Upper lobe of left lung (tissue), 6 donors: ENCODE measurements at regions not wholly inside any gene's neighbourhood (a gene's known extent, or its start where the extent isn't known, plus 50 kb on each side); places are given as distances from the start of the nearest gene placed in this dataset.

Source experiments
- ATAC-seq, 2 donors: fragments of 200-7000 bp; cut with Tn5 transposase; one replicate each; pipeline ENCODE4 v1.9.1; 2022; ENCODE audit warnings: mild to moderate bottlenecking in 2 of 2, moderate library complexity in 2 of 2; ENCODE audit not compliant: low FRiP score in 2 of 2
- DNase-seq, 2 donors: peaks; one replicate each; pipeline ENCODE4 v3.0.0-alpha.2; 2019 to 2020
- H3K27ac ChIP-seq, 4 donors: fragments of 200-600 bp; sonication (generic); one replicate each; pipeline ENCODE4 v1.5.1; 2016 to 2019
- H3K27me3 ChIP-seq, 4 donors: fragments of 200-600 bp; sonication (generic); one replicate each; pipeline ENCODE4 v1.5.1; 2017 to 2019
- H3K36me3 ChIP-seq, 4 donors: fragments of 200-600 bp; sonication (generic); one replicate each; pipeline ENCODE4 v1.5.1; 2016 to 2019
- H3K4me1 ChIP-seq, 4 donors: fragments of 200-600 bp; sonication (generic); one replicate each; pipeline ENCODE4 v1.5.1; 2018 to 2019
- H3K4me3 ChIP-seq, 4 donors: fragments of 200-600 bp; sonication (generic); one replicate each; pipeline ENCODE4 v1.5.1; 2017 to 2019; ENCODE audit warnings: mild to moderate bottlenecking in 2 of 4, moderate library complexity in 1 of 4
- H3K9me3 ChIP-seq, 4 donors: fragments of 200-600 bp; sonication (generic); one replicate each; pipeline ENCODE4 v1.5.1; 2018 to 2019
- EP300 ChIP-seq, 4 donors: sonication (generic); formaldehyde crosslinking; IDR thresholded peaks; one replicate each; pipeline ENCODE4 v1.5.1; 2017; ENCODE audit warnings: antibody characterized with exemption in 4 of 4, control low read depth in 2 of 4
- POLR2A ChIP-seq, 4 donors: fragments of 450-650 bp; IDR thresholded peaks; one replicate each; pipeline ENCODE4 v1.5.1; 2016 to 2017; ENCODE audit warnings: antibody characterized with exemption in 4 of 4, mild to moderate bottlenecking in 2 of 4
- POLR2AphosphoS5 ChIP-seq, 2 donors: sonication (generic); formaldehyde crosslinking; IDR thresholded peaks; one replicate each; pipeline ENCODE4 v1.5.1; 2017; ENCODE audit warnings: antibody characterized with exemption in 2 of 2
- WGBS, 2 donors: methylation state at CpG; one replicate each; pipeline ENCODE4 v1.1.5; 2017 to 2018; 5-methylcytosine and 5-hydroxymethylcytosine counted together
- TF ChIP-seq, protein P1 (sequence below), 6 experiments: fragments of 450-650 bp in 4 of 6; fragments of 200-600 bp in 2 of 6; sonication (generic) in 2 of 6; IDR thresholded peaks; one replicate each; pipeline ENCODE4 v1.5.1; 2016 to 2019; ENCODE audit warnings: antibody characterized with exemption in 6 of 6
- donor health status: DM: no; HTN: no; CAD: no; lungs with moderate emphysema.
- donor health status: DM: no; HTN: yes; CAD: no; lungs with severe emphysema.

- WGBS, 2 donors = 77 to 85% methylated on average over 6 of the region's 6 CpGs
- Histone ChIP-seq H3K27me3 (no peaks in the 10 kb centered on the region), H3K4me3 (no peak overlapping the region), H3K36me3 (no peaks in the 10 kb centered on the region), H3K9me3 (no peaks in the 10 kb centered on the region), H3K27ac (no peak overlapping the region), H3K4me1 (no peaks in the 10 kb centered on the region)
- ATAC-seq (no peak), DNase-seq (no peak)
- TF ChIP-seq EP300 (IDR thresholded peaks at IDR 0.05) (no peak), POLR2AphosphoS5 (IDR thresholded peaks at IDR 0.05) (no peak), POLR2A (IDR thresholded peaks at IDR 0.05) (no peak)
- TF ChIP-seq, protein P1, sequence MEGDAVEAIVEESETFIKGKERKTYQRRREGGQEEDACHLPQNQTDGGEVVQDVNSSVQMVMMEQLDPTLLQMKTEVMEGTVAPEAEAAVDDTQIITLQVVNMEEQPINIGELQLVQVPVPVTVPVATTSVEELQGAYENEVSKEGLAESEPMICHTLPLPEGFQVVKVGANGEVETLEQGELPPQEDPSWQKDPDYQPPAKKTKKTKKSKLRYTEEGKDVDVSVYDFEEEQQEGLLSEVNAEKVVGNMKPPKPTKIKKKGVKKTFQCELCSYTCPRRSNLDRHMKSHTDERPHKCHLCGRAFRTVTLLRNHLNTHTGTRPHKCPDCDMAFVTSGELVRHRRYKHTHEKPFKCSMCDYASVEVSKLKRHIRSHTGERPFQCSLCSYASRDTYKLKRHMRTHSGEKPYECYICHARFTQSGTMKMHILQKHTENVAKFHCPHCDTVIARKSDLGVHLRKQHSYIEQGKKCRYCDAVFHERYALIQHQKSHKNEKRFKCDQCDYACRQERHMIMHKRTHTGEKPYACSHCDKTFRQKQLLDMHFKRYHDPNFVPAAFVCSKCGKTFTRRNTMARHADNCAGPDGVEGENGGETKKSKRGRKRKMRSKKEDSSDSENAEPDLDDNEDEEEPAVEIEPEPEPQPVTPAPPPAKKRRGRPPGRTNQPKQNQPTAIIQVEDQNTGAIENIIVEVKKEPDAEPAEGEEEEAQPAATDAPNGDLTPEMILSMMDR (IDR thresholded peaks at IDR 0.05) = no peak
These were observed 103.4 kb downstream of the IRF8 start for GRCh38 chr16:86002178-86002900.

GRCh38 chr16:86007524-86007923, 108.6 kb downstream of the IRF8 start:
- no peak for DNase-seq
- Histone ChIP-seq H3K4me3 (no peak overlapping the region), H3K9me3 (no peaks in the 10 kb centered on the region), H3K36me3 (no peaks in the 10 kb centered on the region), H3K27me3 (no peaks in the 10 kb centered on the region), H3K4me1 (no peaks in the 10 kb centered on the region), H3K27ac (no peak overlapping the region)
- TF ChIP-seq POLR2AphosphoS5 (IDR thresholded peaks at IDR 0.05) = no peak
- no peak for TF ChIP-seq EP300 (IDR thresholded peaks at IDR 0.05)
- TF ChIP-seq, protein P1 (IDR thresholded peaks at IDR 0.05) = no peak
- no peak for TF ChIP-seq POLR2A (IDR thresholded peaks at IDR 0.05)
- no peak for ATAC-seq
- WGBS, 2 donors = 80 to 81% methylated on average over 3 of the region's 3 CpGs

DNA sequence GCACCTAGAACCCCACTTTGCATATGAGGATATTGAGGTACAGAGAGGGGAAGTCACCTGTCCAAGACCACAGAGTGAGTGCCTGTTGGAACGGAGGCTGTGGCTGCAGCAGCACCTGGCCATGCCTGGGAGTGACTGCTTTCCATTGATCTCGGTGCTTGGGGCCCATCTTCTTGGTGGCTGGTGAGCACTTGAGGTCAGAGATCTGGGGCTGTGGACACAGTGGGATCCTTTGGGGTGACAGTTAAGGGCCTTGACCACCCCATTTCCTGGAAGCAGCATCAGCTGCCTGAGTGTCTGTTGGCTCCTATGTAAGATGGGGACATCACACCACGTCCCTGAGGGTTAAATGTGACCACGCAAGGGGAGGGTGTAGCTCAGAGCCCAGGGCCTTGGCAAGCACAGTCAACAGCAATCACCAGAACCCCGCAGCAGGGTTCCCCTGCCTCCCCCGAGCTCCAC, 111.7 kb downstream of the IRF8 start:
- no peak overlapping the region for H3K4me3 ChIP-seq
- H3K9me3 ChIP-seq = no peaks in the 10 kb centered on the region
- no peaks in the 10 kb centered on the region for H3K4me1 ChIP-seq
- WGBS, 2 donors = 72 to 74% methylated on average over 4 to 6 of the region's 6 CpGs
- TF ChIP-seq POLR2A (IDR thresholded peaks at IDR 0.05) (no peak), EP300 (IDR thresholded peaks at IDR 0.05) (no peak), POLR2AphosphoS5 (IDR thresholded peaks at IDR 0.05) (no peak)
- TF ChIP-seq, protein P1 (IDR thresholded peaks at IDR 0.05) = no peak
- ATAC-seq (no peak), DNase-seq (no peak)
- no peak overlapping the region for H3K27ac ChIP-seq
- H3K27me3 ChIP-seq = no peaks in the 10 kb centered on the region
- no peaks in the 10 kb centered on the region for H3K36me3 ChIP-seq

DNA sequence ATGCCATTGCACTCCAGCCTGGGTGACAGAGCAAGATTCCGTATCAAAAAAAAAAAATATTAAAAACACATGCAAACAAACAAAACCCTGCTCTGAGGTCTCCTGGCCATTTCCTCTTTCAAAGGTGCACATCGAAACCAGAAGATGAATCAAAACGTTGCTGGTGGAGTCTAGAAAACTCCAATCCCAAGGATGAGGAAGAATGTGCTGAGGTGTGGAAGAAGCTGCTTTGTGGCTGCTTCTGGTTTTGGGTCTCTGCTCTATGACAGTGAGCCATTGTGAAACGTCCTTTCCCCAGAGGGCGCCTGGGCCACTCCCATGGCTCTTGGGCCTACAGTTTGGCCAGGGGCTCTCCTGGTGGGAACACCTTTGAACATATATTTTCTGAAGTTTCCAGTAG, 112.6 kb downstream of the IRF8 start:
- H3K36me3 ChIP-seq = no peaks in the 10 kb centered on the region
- ATAC-seq (no peak), DNase-seq (peak in 1 of 2 donors; percentile 16)
- no peaks in the 10 kb centered on the region for H3K4me1 ChIP-seq
- TF ChIP-seq POLR2A (IDR thresholded peaks at IDR 0.05) = no peak
- TF ChIP-seq, protein P1 (IDR thresholded peaks at IDR 0.05) = no peak
- no peak for TF ChIP-seq EP300 (IDR thresholded peaks at IDR 0.05)
- no peak for TF ChIP-seq POLR2AphosphoS5 (IDR thresholded peaks at IDR 0.05)
- H3K9me3 ChIP-seq = no peaks in the 10 kb centered on the region
- WGBS, 2 donors = 60 to 67% methylated on average over 5 of the region's 5 CpGs
- H3K4me3 ChIP-seq = no peak overlapping the region
- no peak overlapping the region for H3K27ac ChIP-seq
- no peaks in the 10 kb centered on the region for H3K27me3 ChIP-seq

GRCh38 chr16:86012221-86012620, 113.3 kb downstream of the IRF8 start:
- Histone ChIP-seq H3K9me3 (no peaks in the 10 kb centered on the region), H3K36me3 (no peaks in the 10 kb centered on the region), H3K4me1 (no peaks in the 10 kb centered on the region), H3K4me3 (no peak overlapping the region), H3K27me3 (no peaks in the 10 kb centered on the region), H3K27ac (no peak overlapping the region)
- ATAC-seq (no peak), DNase-seq (no peak)
- WGBS, 2 donors = 71 to 77% methylated on average over 5 of the region's 5 CpGs
- TF ChIP-seq, protein P1 (IDR thresholded peaks at IDR 0.05) = no peak
- TF ChIP-seq POLR2AphosphoS5 (IDR thresholded peaks at IDR 0.05) (no peak), POLR2A (IDR thresholded peaks at IDR 0.05) (no peak), EP300 (IDR thresholded peaks at IDR 0.05) (no peak)
